Right lobe of liver (tissue), 4 donors: ENCODE measurements at regions not wholly inside any gene's neighbourhood (a gene's known extent, or its start where the extent isn't known, plus 50 kb on each side); places are given as distances from the start of the nearest gene placed in this dataset.

Source experiments
- POLR2A ChIP-seq: fragments of 450-650 bp; IDR thresholded peaks from one replicate; pipeline ENCODE4 v1.6.1; 2017; ENCODE audit warnings: antibody characterized with exemption, mild to moderate bottlenecking
- TF ChIP-seq, protein P1 (sequence below), 4 donors: fragments of 200-600 bp in 3 of 4; fragments of 450-650 bp in 1 of 4; IDR thresholded peaks; one replicate each; pipeline versions ENCODE4 v1.5.1 to v1.8.0; 2016 to 2022; ENCODE audit warnings: antibody characterized with exemption in 4 of 4, mild to moderate bottlenecking in 2 of 4
- donor health status: DM: no; HTN: no; CAD: no.
- donor health status: DM: no; HTN: no; CAD: no.
- donor health status: DM: no; HTN: yes; CAD: no.

DNA sequence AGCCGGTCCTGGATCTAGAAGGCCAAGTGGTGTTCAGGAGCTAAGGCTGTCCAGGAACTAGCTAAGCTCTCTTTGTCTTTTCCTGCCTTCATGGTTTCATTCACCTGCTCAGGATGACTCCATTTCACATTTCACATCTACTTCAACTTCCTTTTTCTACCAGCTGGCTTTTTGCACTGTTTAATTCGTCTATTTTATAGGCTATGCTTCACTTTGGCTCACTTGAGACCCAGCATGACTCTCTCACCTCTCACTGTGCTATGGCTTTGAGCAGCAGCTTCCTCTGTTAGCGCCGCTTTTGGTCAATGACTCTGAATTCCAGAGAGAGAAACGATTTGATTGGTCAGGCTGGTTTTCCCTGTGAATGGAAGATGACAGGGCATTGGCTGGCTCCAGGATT is 213.5 kb upstream of the CLNK start:
- no peak for TF ChIP-seq POLR2A
- TF ChIP-seq, protein P1, sequence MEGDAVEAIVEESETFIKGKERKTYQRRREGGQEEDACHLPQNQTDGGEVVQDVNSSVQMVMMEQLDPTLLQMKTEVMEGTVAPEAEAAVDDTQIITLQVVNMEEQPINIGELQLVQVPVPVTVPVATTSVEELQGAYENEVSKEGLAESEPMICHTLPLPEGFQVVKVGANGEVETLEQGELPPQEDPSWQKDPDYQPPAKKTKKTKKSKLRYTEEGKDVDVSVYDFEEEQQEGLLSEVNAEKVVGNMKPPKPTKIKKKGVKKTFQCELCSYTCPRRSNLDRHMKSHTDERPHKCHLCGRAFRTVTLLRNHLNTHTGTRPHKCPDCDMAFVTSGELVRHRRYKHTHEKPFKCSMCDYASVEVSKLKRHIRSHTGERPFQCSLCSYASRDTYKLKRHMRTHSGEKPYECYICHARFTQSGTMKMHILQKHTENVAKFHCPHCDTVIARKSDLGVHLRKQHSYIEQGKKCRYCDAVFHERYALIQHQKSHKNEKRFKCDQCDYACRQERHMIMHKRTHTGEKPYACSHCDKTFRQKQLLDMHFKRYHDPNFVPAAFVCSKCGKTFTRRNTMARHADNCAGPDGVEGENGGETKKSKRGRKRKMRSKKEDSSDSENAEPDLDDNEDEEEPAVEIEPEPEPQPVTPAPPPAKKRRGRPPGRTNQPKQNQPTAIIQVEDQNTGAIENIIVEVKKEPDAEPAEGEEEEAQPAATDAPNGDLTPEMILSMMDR (IDR thresholded peaks at IDR 0.05), result no peak
